Activated CD4-positive, alpha-beta memory T cell treated with anti-CD3 and anti-CD28 coated beads, Interleukin-2, amount 10 ng/mL, durations not matched to agents 7 days and 5 days (primary cell): ENCODE measurements at regions not wholly inside any gene's neighbourhood (a gene's known extent, or its start where the extent isn't known, plus 50 kb on each side); places are given as distances from the start of the nearest gene placed in this dataset.

Experiments
- CTCF ChIA-PET: fragments of 350-600 bp; sonication (Branson Sonifier 250); formaldehyde crosslinking; loops from one replicate; lab custom pipeline; 2021; ENCODE audit warnings: antibody characterized with exemption, inconsistent platforms; lab: Charles Lee
- POLR2A ChIA-PET: fragments of 350-600 bp; sonication (Branson Sonifier 250); formaldehyde crosslinking; loops from one replicate; lab custom pipeline; 2021; ENCODE audit warnings: antibody characterized with exemption; lab: Charles Lee
- DNase-seq: peaks from one replicate; pipeline ENCODE4 v3.0.0-alpha.2; 2020
- H3K27ac Mint-ChIP-seq: one replicate; pipeline ENCODE4 v1.8.0; 2021; ENCODE audit warnings: mild to moderate bottlenecking, mixed read lengths
- H3K27me3 Mint-ChIP-seq: one replicate; pipeline ENCODE4 v1.8.0; 2021; ENCODE audit warnings: mixed read lengths
- H3K36me3 Mint-ChIP-seq: one replicate; pipeline ENCODE4 v1.8.0; 2021; ENCODE audit warnings: low read depth, mixed read lengths
- H3K4me1 Mint-ChIP-seq: one replicate; pipeline ENCODE4 v1.8.0; 2021; ENCODE audit warnings: mixed read lengths
- H3K4me3 Mint-ChIP-seq: one replicate; pipeline ENCODE4 v1.8.0; 2021; ENCODE audit warnings: mild to moderate bottlenecking, mixed read lengths
- H3K9me3 Mint-ChIP-seq: one replicate; pipeline ENCODE4 v1.8.0; 2021; ENCODE audit warnings: mixed read lengths

GRCh38 chr10:29140991-29141390 is 147.9 kb upstream of the LYZL1 start:
- Mint-ChIP-seq H3K27ac (no peak overlapping the region), H3K9me3 (no peaks in the 10 kb centered on the region), H3K36me3 (no peaks in the 10 kb centered on the region), H3K4me3 (no peak overlapping the region), H3K27me3 (peaks cover 14% of the 10 kb centered on the region), H3K4me1 (no peaks in the 10 kb centered on the region)
- ChIA-PET CTCF (no interaction called here), POLR2A (no interaction called here)
- DNase-seq, result no peak

- ChIA-PET CTCF (no interaction called here), POLR2A (no interaction called here)
- DNase-seq, result no peak
Measured at GRCh38 chr10:29141761-29142160, 147.1 kb upstream of the LYZL1 start.

GRCh38 chr10:29142516-29143314 is 146.2 kb upstream of the LYZL1 start:
- H3K27ac Mint-ChIP-seq, result no peak overlapping the region
- DNase-seq, result no peak
- H3K4me3 Mint-ChIP-seq, result no peak overlapping the region
- no peaks in the 10 kb centered on the region for H3K4me1 Mint-ChIP-seq
- H3K9me3 Mint-ChIP-seq, result no peaks in the 10 kb centered on the region
- H3K36me3 Mint-ChIP-seq, result no peaks in the 10 kb centered on the region
- ChIA-PET CTCF (no interaction called here), POLR2A (no interaction called here)
- H3K27me3 Mint-ChIP-seq, result peaks cover 14% of the 10 kb centered on the region

More at GRCh38 chr10:29141761-29142160, 147.1 kb upstream of the LYZL1 start:
- no peaks in the 10 kb centered on the region for H3K4me1 Mint-ChIP-seq
- no peak overlapping the region for H3K27ac Mint-ChIP-seq
- no peaks in the 10 kb centered on the region for H3K9me3 Mint-ChIP-seq
- peaks cover 14% of the 10 kb centered on the region for H3K27me3 Mint-ChIP-seq
- no peak overlapping the region for H3K4me3 Mint-ChIP-seq
- H3K36me3 Mint-ChIP-seq, result no peaks in the 10 kb centered on the region

- DNase-seq, result no peak
- Mint-ChIP-seq H3K27me3 (peaks cover 14% of the 10 kb centered on the region), H3K9me3 (no peaks in the 10 kb centered on the region), H3K4me3 (no peak overlapping the region), H3K36me3 (no peaks in the 10 kb centered on the region), H3K27ac (no peak overlapping the region), H3K4me1 (no peaks in the 10 kb centered on the region)
- ChIA-PET POLR2A (no interaction called here), CTCF (no interaction called here)
Measured at GRCh38 chr10:29144126-29144525, 144.7 kb upstream of the LYZL1 start.

GRCh38 chr10:29146311-29147100 is 142.4 kb upstream of the LYZL1 start:
- ChIA-PET POLR2A (no interaction called here), CTCF (no interaction called here)
- no peaks in the 10 kb centered on the region for H3K4me1 Mint-ChIP-seq
- no peaks in the 10 kb centered on the region for H3K36me3 Mint-ChIP-seq
- no peak overlapping the region for H3K27ac Mint-ChIP-seq
- no peaks in the 10 kb centered on the region for H3K9me3 Mint-ChIP-seq
- H3K27me3 Mint-ChIP-seq, result peaks cover 10% of the 10 kb centered on the region
- H3K4me3 Mint-ChIP-seq, result no peak overlapping the region
- DNase-seq, result no peak

- ChIA-PET POLR2A (no interaction called here), CTCF (no interaction called here)
- DNase-seq, result no peak
- Mint-ChIP-seq H3K9me3 (no peaks in the 10 kb centered on the region), H3K4me3 (no peak overlapping the region), H3K4me1 (no peaks in the 10 kb centered on the region), H3K36me3 (no peaks in the 10 kb centered on the region), H3K27ac (no peak overlapping the region), H3K27me3 (no peaks in the 10 kb centered on the region)
Measured at GRCh38 chr10:29150010-29150409, 138.9 kb upstream of the LYZL1 start.

- ChIA-PET POLR2A (no interaction called here), CTCF (no interaction called here)
- H3K4me3 Mint-ChIP-seq, result no peak overlapping the region
Measured at GRCh38 chr10:29151005-29151404, 137.9 kb upstream of the LYZL1 start.

GRCh38 chr10:29157321-29157720 is 131.5 kb upstream of the LYZL1 start:
- H3K36me3 Mint-ChIP-seq, result no peaks in the 10 kb centered on the region
- no peak overlapping the region for H3K27ac Mint-ChIP-seq
- H3K27me3 Mint-ChIP-seq, result no peaks in the 10 kb centered on the region
- ChIA-PET CTCF (no interaction called here), POLR2A (no interaction called here)
- no peaks in the 10 kb centered on the region for H3K9me3 Mint-ChIP-seq
- no peak overlapping the region for H3K4me3 Mint-ChIP-seq
- no peaks in the 10 kb centered on the region for H3K4me1 Mint-ChIP-seq
- no peak for DNase-seq

More at GRCh38 chr10:29151005-29151404, 137.9 kb upstream of the LYZL1 start:
- Mint-ChIP-seq H3K27ac (no peak overlapping the region), H3K9me3 (no peaks in the 10 kb centered on the region), H3K27me3 (no peaks in the 10 kb centered on the region), H3K4me1 (no peaks in the 10 kb centered on the region), H3K36me3 (no peaks in the 10 kb centered on the region)
- no peak for DNase-seq

GRCh38 chr10:29158066-29158465 is 130.8 kb upstream of the LYZL1 start:
- DNase-seq, result no peak
- Mint-ChIP-seq H3K36me3 (no peaks in the 10 kb centered on the region), H3K4me3 (no peak overlapping the region), H3K27me3 (no peaks in the 10 kb centered on the region), H3K4me1 (no peaks in the 10 kb centered on the region), H3K27ac (no peak overlapping the region), H3K9me3 (no peaks in the 10 kb centered on the region)
- ChIA-PET POLR2A (no interaction called here), CTCF (no interaction called here)

GRCh38 chr10:29160150-29160617 is 128.7 kb upstream of the LYZL1 start:
- no peaks in the 10 kb centered on the region for H3K9me3 Mint-ChIP-seq
- no peaks in the 10 kb centered on the region for H3K27me3 Mint-ChIP-seq
- no peaks in the 10 kb centered on the region for H3K36me3 Mint-ChIP-seq
- ChIA-PET CTCF (no interaction called here), POLR2A (no interaction called here)
- no peak overlapping the region for H3K4me3 Mint-ChIP-seq
- no peak for DNase-seq
- no peak overlapping the region for H3K27ac Mint-ChIP-seq
- no peaks in the 10 kb centered on the region for H3K4me1 Mint-ChIP-seq

GRCh38 chr10:29163746-29164145 is 125.1 kb upstream of the LYZL1 start:
- H3K27me3 Mint-ChIP-seq, result no peaks in the 10 kb centered on the region

GRCh38 chr10:29166713-29167112 is 122.2 kb upstream of the LYZL1 start:
- no peak for DNase-seq
- no peaks in the 10 kb centered on the region for H3K36me3 Mint-ChIP-seq
- POLR2A ChIA-PET, result no interaction called here
- H3K4me3 Mint-ChIP-seq, result no peak overlapping the region
- no peaks in the 10 kb centered on the region for H3K27me3 Mint-ChIP-seq
- H3K9me3 Mint-ChIP-seq, result peaks cover 4% of the 10 kb centered on the region
- CTCF ChIA-PET, result no interaction called here
- no peaks in the 10 kb centered on the region for H3K4me1 Mint-ChIP-seq
- no peak overlapping the region for H3K27ac Mint-ChIP-seq

More at GRCh38 chr10:29163746-29164145, 125.1 kb upstream of the LYZL1 start:
- no peak overlapping the region for H3K27ac Mint-ChIP-seq
- POLR2A ChIA-PET, result no interaction called here
- H3K4me1 Mint-ChIP-seq, result no peaks in the 10 kb centered on the region
- CTCF ChIA-PET, result no interaction called here
- no peaks in the 10 kb centered on the region for H3K36me3 Mint-ChIP-seq
- DNase-seq, result no peak
- no peak overlapping the region for H3K4me3 Mint-ChIP-seq
- peaks cover 1% of the 10 kb centered on the region for H3K9me3 Mint-ChIP-seq

- Mint-ChIP-seq H3K4me3 (no peak overlapping the region), H3K4me1 (no peaks in the 10 kb centered on the region), H3K9me3 (peaks cover 4% of the 10 kb centered on the region), H3K27ac (no peak overlapping the region), H3K36me3 (no peaks in the 10 kb centered on the region), H3K27me3 (no peaks in the 10 kb centered on the region)
- CTCF ChIA-PET, result no interaction called here
- DNase-seq, result no peak
- POLR2A ChIA-PET, result no interaction called here
Measured at GRCh38 chr10:29169021-29169420, 119.8 kb upstream of the LYZL1 start.
